ENCODE measurements at regions not wholly inside any gene's neighbourhood (a gene's known extent, or its start where the extent isn't known, plus 50 kb on each side); places are given as distances from the start of the nearest gene placed in this dataset.

- no peaks in the 10 kb centered on the region for H3K36me3 Mint-ChIP-seq (ENCODE audit: low read depth)
- no peak for DNase-seq (ENCODE audit: low spot score)
- no peaks in the 10 kb centered on the region for H3K4me1 Mint-ChIP-seq (ENCODE audit: low read depth)
- H3K4me3 Mint-ChIP-seq (ENCODE audit: low read depth): no peak overlapping the region
- intact Hi-C loops (cut with micrococcal nuclease): no loop called here
- H3K27me3 Mint-ChIP-seq (ENCODE audit: low read depth): no peaks in the 10 kb centered on the region
- H3K27ac Mint-ChIP-seq: no peak overlapping the region
- H3K9me3 Mint-ChIP-seq: peaks cover 38% of the 10 kb centered on the region
These were observed 868.7 kb upstream of the ADGRL4 start for GRCh38 chr1:79875187-79875586.

GRCh38 chr1:79874289-79874688 lies 867.8 kb upstream of the ADGRL4 start:
- no peak for DNase-seq (ENCODE audit: low spot score)
- Mint-ChIP-seq H3K4me1 (ENCODE audit: low read depth) (no peaks in the 10 kb centered on the region), H3K27ac (no peak overlapping the region), H3K4me3 (ENCODE audit: low read depth) (no peak overlapping the region), H3K36me3 (ENCODE audit: low read depth) (no peaks in the 10 kb centered on the region), H3K9me3 (peaks cover 44% of the 10 kb centered on the region), H3K27me3 (ENCODE audit: low read depth) (no peaks in the 10 kb centered on the region)
- intact Hi-C loops (cut with micrococcal nuclease): no loop called here

- no peaks in the 10 kb centered on the region for H3K4me1 Mint-ChIP-seq (ENCODE audit: low read depth)
- intact Hi-C loops (cut with micrococcal nuclease): no loop called here
- DNase-seq (ENCODE audit: low spot score): no peak
- H3K36me3 Mint-ChIP-seq (ENCODE audit: low read depth): no peaks in the 10 kb centered on the region
- H3K4me3 Mint-ChIP-seq (ENCODE audit: low read depth): no peak overlapping the region
- H3K27me3 Mint-ChIP-seq (ENCODE audit: low read depth): no peaks in the 10 kb centered on the region
- H3K27ac Mint-ChIP-seq: no peak overlapping the region
- peaks cover 14% of the 10 kb centered on the region for H3K9me3 Mint-ChIP-seq
These were observed 852.9 kb upstream of the ADGRL4 start for GRCh38 chr1:79859212-79859948.

GRCh38 chr1:79852004-79852403 lies 845.5 kb upstream of the ADGRL4 start:
- Mint-ChIP-seq H3K27ac (no peak overlapping the region), H3K9me3 (peaks cover 13% of the 10 kb centered on the region), H3K36me3 (ENCODE audit: low read depth) (no peaks in the 10 kb centered on the region), H3K4me1 (ENCODE audit: low read depth) (no peaks in the 10 kb centered on the region), H3K4me3 (ENCODE audit: low read depth) (no peak overlapping the region), H3K27me3 (ENCODE audit: low read depth) (no peaks in the 10 kb centered on the region)
- intact Hi-C loops (cut with micrococcal nuclease): no loop called here
- no peak for DNase-seq (ENCODE audit: low spot score)

GRCh38 chr1:79849388-79849787 lies 842.9 kb upstream of the ADGRL4 start:
- intact Hi-C loops (cut with micrococcal nuclease): no loop called here
- no peak for DNase-seq (ENCODE audit: low spot score)
- H3K27me3 Mint-ChIP-seq (ENCODE audit: low read depth): no peaks in the 10 kb centered on the region
- no peak overlapping the region for H3K4me3 Mint-ChIP-seq (ENCODE audit: low read depth)
- H3K27ac Mint-ChIP-seq: no peak overlapping the region
- no peaks in the 10 kb centered on the region for H3K4me1 Mint-ChIP-seq (ENCODE audit: low read depth)
- peaks cover 12% of the 10 kb centered on the region for H3K9me3 Mint-ChIP-seq
- no peaks in the 10 kb centered on the region for H3K36me3 Mint-ChIP-seq (ENCODE audit: low read depth)

GRCh38 chr1:79848316-79848715 lies 841.8 kb upstream of the ADGRL4 start:
- Mint-ChIP-seq H3K4me3 (ENCODE audit: low read depth) (no peak overlapping the region), H3K4me1 (ENCODE audit: low read depth) (no peaks in the 10 kb centered on the region), H3K9me3 (peaks cover 12% of the 10 kb centered on the region), H3K36me3 (ENCODE audit: low read depth) (no peaks in the 10 kb centered on the region), H3K27me3 (ENCODE audit: low read depth) (no peaks in the 10 kb centered on the region), H3K27ac (no peak overlapping the region)
- DNase-seq (ENCODE audit: low spot score): no peak
- intact Hi-C loops (cut with micrococcal nuclease): no loop called here

GRCh38 chr1:79847700-79848099 lies 841.2 kb upstream of the ADGRL4 start:
- H3K27ac Mint-ChIP-seq: no peak overlapping the region
- H3K4me1 Mint-ChIP-seq (ENCODE audit: low read depth): no peaks in the 10 kb centered on the region
- intact Hi-C loops (cut with micrococcal nuclease): no loop called here
- H3K9me3 Mint-ChIP-seq: peaks cover 12% of the 10 kb centered on the region
- DNase-seq (ENCODE audit: low spot score): no peak
- H3K27me3 Mint-ChIP-seq (ENCODE audit: low read depth): no peaks in the 10 kb centered on the region
- no peak overlapping the region for H3K4me3 Mint-ChIP-seq (ENCODE audit: low read depth)
- no peaks in the 10 kb centered on the region for H3K36me3 Mint-ChIP-seq (ENCODE audit: low read depth)

GRCh38 chr1:79845936-79846335 lies 839.4 kb upstream of the ADGRL4 start:
- H3K4me1 Mint-ChIP-seq (ENCODE audit: low read depth): no peaks in the 10 kb centered on the region
- no peaks in the 10 kb centered on the region for H3K36me3 Mint-ChIP-seq (ENCODE audit: low read depth)

GRCh38 chr1:79842811-79843210 lies 836.3 kb upstream of the ADGRL4 start:
- Mint-ChIP-seq H3K4me3 (ENCODE audit: low read depth) (no peak overlapping the region), H3K9me3 (peaks cover 4% of the 10 kb centered on the region), H3K27me3 (ENCODE audit: low read depth) (no peaks in the 10 kb centered on the region), H3K4me1 (ENCODE audit: low read depth) (no peaks in the 10 kb centered on the region), H3K36me3 (ENCODE audit: low read depth) (no peaks in the 10 kb centered on the region), H3K27ac (no peak overlapping the region)
- intact Hi-C loops (cut with micrococcal nuclease): no loop called here
- DNase-seq (ENCODE audit: low spot score): no peak

More at GRCh38 chr1:79845936-79846335, 839.4 kb upstream of the ADGRL4 start:
- no peak for DNase-seq (ENCODE audit: low spot score)
- H3K4me3 Mint-ChIP-seq (ENCODE audit: low read depth): no peak overlapping the region
- intact Hi-C loops (cut with micrococcal nuclease): no loop called here
- H3K9me3 Mint-ChIP-seq: peaks cover 12% of the 10 kb centered on the region
- H3K27me3 Mint-ChIP-seq (ENCODE audit: low read depth): no peaks in the 10 kb centered on the region
- H3K27ac Mint-ChIP-seq: no peak overlapping the region

- no peak overlapping the region for H3K27ac Mint-ChIP-seq
- intact Hi-C loops (cut with micrococcal nuclease): no loop called here
- H3K4me1 Mint-ChIP-seq (ENCODE audit: low read depth): no peaks in the 10 kb centered on the region
These were observed 833.4 kb upstream of the ADGRL4 start for GRCh38 chr1:79839882-79840281.

GRCh38 chr1:79827446-79827845 lies 820.9 kb upstream of the ADGRL4 start:
- Mint-ChIP-seq H3K36me3 (ENCODE audit: low read depth) (no peaks in the 10 kb centered on the region), H3K4me1 (ENCODE audit: low read depth) (no peaks in the 10 kb centered on the region), H3K27ac (no peak overlapping the region), H3K27me3 (ENCODE audit: low read depth) (no peaks in the 10 kb centered on the region), H3K4me3 (ENCODE audit: low read depth) (no peak overlapping the region), H3K9me3 (peaks cover 15% of the 10 kb centered on the region)
- intact Hi-C loops (cut with micrococcal nuclease): no loop called here
- DNase-seq (ENCODE audit: low spot score): no peak

More at GRCh38 chr1:79839882-79840281, 833.4 kb upstream of the ADGRL4 start:
- no peak for DNase-seq (ENCODE audit: low spot score)
- Mint-ChIP-seq H3K4me3 (ENCODE audit: low read depth) (no peak overlapping the region), H3K27me3 (ENCODE audit: low read depth) (no peaks in the 10 kb centered on the region), H3K9me3 (peaks cover 8% of the 10 kb centered on the region), H3K36me3 (ENCODE audit: low read depth) (no peaks in the 10 kb centered on the region)

GRCh38 chr1:79825551-79825950 lies 819.0 kb upstream of the ADGRL4 start:
- H3K27me3 Mint-ChIP-seq (ENCODE audit: low read depth): no peaks in the 10 kb centered on the region
- intact Hi-C loops (cut with micrococcal nuclease): no loop called here
- peaks cover 17% of the 10 kb centered on the region for H3K9me3 Mint-ChIP-seq
- DNase-seq (ENCODE audit: low spot score): no peak
- no peaks in the 10 kb centered on the region for H3K36me3 Mint-ChIP-seq (ENCODE audit: low read depth)
- H3K4me1 Mint-ChIP-seq (ENCODE audit: low read depth): no peaks in the 10 kb centered on the region
- H3K27ac Mint-ChIP-seq: no peak overlapping the region
- H3K4me3 Mint-ChIP-seq (ENCODE audit: low read depth): no peak overlapping the region

GRCh38 chr1:79822053-79822452 lies 815.5 kb upstream of the ADGRL4 start:
- intact Hi-C loops (cut with micrococcal nuclease): no loop called here
- Mint-ChIP-seq H3K4me1 (ENCODE audit: low read depth) (no peaks in the 10 kb centered on the region), H3K9me3 (peaks cover 22% of the 10 kb centered on the region), H3K27me3 (ENCODE audit: low read depth) (no peaks in the 10 kb centered on the region), H3K4me3 (ENCODE audit: low read depth) (no peak overlapping the region), H3K36me3 (ENCODE audit: low read depth) (no peaks in the 10 kb centered on the region), H3K27ac (no peak overlapping the region)
- DNase-seq (ENCODE audit: low spot score): no peak

GRCh38 chr1:79819140-79819539 lies 812.6 kb upstream of the ADGRL4 start:
- intact Hi-C loops (cut with micrococcal nuclease): no loop called here
- H3K36me3 Mint-ChIP-seq (ENCODE audit: low read depth): no peaks in the 10 kb centered on the region
- no peak overlapping the region for H3K4me3 Mint-ChIP-seq (ENCODE audit: low read depth)
- no peak overlapping the region for H3K27ac Mint-ChIP-seq
- peaks cover 25% of the 10 kb centered on the region for H3K9me3 Mint-ChIP-seq
- no peak for DNase-seq (ENCODE audit: low spot score)
- H3K4me1 Mint-ChIP-seq (ENCODE audit: low read depth): no peaks in the 10 kb centered on the region
- no peaks in the 10 kb centered on the region for H3K27me3 Mint-ChIP-seq (ENCODE audit: low read depth)

Data from activated T-helper 2 cell treated with anti-CD3 and anti-CD28 coated beads, Interferon-gamma antibody, Interleukin-2, Interleukin-4, amounts not matched to agents 10 μg/mL and 5 μg/mL and 100 μg/mL, durations not matched to agents 14 hours and 24 hours and 36 hours (primary cell).